Prostate gland (tissue), 2 donors: ENCODE measurements at regions not wholly inside any gene's neighbourhood (a gene's known extent, or its start where the extent isn't known, plus 50 kb on each side); places are given as distances from the start of the nearest gene placed in this dataset.

Experiments
- DNase-seq: peaks from one replicate; pipeline ENCODE4 v3.0.0-alpha.2; 2019; ENCODE audit warnings: low spot score
- H3K27ac ChIP-seq, 2 donors: fragments of 200-600 bp; sonication (generic); 2 replicates each; pipeline ENCODE4 v1.5.1; 2017 to 2019
- H3K27me3 ChIP-seq: fragments of 200-600 bp; sonication (generic); replicated peaks from 2 replicates; pipeline ENCODE4 v1.5.1; 2019; ENCODE audit not compliant: insufficient read depth
- H3K36me3 ChIP-seq, 2 donors: fragments of 200-600 bp; sonication (generic); 1 replicate in 1 of 2; 2 replicates in 1 of 2; pipeline versions ENCODE4 v1.5.1 to v1.8.1; 2017 to 2019
- H3K4me1 ChIP-seq: fragments of 200-600 bp; sonication (generic); replicated peaks from 2 replicates; pipeline ENCODE4 v1.5.1; 2019
- H3K4me3 ChIP-seq, 2 donors: fragments of 200-600 bp; sonication (generic); 2 replicates each; pipeline ENCODE4 v1.5.1; 2017 to 2019
- H3K9me3 ChIP-seq: fragments of 200-600 bp; sonication (generic); 2 replicates; pipeline ENCODE4 v1.5.1; 2017
- POLR2A ChIP-seq: fragments of 450-650 bp; IDR thresholded peaks from one replicate; pipeline ENCODE4 v1.6.1; 2016; ENCODE audit warnings: antibody characterized with exemption, mild to moderate bottlenecking
- POLR2AphosphoS5 ChIP-seq: sonication (generic); formaldehyde crosslinking; IDR thresholded peaks from one replicate; pipeline ENCODE4 v1.6.1; 2017; ENCODE audit warnings: antibody characterized with exemption
- WGBS: methylation state at CpG from one replicate; pipeline ENCODE4 v1.1.5; 2018; 5-methylcytosine and 5-hydroxymethylcytosine counted together
- intact Hi-C: fragments of 100-400 bp; cut with DNase I; formaldehyde crosslinking; loops from one replicate; pipeline ENCODE4 v1.14.2; 2022
- TF ChIP-seq, protein P1 (sequence below), 4 experiments: fragments of 200-600 bp in 2 of 4; fragments of 450-650 bp in 2 of 4; sonication (generic) in 2 of 4; IDR thresholded peaks; 1 replicate in 3 of 4; 2 replicates in 1 of 4; pipeline ENCODE4 v1.5.1; 2016 to 2019; ENCODE audit warnings: antibody characterized with exemption in 4 of 4, mild to moderate bottlenecking in 2 of 4, moderate library complexity in 2 of 4

DNA sequence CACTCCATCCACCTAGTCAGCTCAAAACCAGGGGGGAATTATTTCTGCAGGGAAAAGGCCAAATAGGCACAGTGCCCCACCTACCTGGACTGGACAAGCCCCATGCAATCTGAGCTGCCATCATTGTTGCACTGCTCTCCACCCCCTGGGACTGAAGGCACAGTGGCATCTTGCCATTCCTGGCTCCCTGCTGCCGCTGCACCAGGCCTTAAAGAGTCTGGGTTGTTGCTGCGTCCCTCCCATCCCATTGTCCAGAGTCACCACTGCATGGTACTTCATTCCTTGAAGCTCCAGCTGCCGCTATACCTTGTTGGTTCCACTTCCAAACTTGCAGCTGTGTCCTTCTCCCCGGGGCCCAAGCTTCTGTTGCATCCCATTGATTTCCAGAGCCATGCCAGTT is 629.7 kb downstream of the STIM2 start:
- 86% methylated on average over 4 of the region's 4 CpGs for WGBS
- TF ChIP-seq POLR2A (no peak), POLR2AphosphoS5 (no peak)
- TF ChIP-seq, protein P1, sequence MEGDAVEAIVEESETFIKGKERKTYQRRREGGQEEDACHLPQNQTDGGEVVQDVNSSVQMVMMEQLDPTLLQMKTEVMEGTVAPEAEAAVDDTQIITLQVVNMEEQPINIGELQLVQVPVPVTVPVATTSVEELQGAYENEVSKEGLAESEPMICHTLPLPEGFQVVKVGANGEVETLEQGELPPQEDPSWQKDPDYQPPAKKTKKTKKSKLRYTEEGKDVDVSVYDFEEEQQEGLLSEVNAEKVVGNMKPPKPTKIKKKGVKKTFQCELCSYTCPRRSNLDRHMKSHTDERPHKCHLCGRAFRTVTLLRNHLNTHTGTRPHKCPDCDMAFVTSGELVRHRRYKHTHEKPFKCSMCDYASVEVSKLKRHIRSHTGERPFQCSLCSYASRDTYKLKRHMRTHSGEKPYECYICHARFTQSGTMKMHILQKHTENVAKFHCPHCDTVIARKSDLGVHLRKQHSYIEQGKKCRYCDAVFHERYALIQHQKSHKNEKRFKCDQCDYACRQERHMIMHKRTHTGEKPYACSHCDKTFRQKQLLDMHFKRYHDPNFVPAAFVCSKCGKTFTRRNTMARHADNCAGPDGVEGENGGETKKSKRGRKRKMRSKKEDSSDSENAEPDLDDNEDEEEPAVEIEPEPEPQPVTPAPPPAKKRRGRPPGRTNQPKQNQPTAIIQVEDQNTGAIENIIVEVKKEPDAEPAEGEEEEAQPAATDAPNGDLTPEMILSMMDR (IDR thresholded peaks at IDR 0.05) = no peak

DNA sequence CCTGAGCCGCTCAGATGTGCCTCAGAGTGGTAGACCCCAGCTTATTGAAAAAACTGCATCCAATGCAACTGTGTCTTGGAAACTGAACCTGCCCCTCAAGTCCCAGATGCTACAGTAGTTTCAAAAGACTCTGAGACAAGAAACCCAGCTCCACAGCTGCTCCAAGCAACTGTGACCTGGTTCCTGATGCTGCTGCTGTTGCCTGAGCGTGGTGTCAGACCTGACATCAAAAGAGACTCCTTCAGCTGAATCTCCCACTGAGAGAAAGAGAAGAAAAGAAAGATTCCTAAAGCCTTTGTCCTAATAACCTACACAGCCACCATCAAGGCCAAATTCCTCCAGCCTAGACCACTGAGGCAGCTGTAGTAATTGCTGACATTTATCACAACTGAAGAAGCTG is 630.1 kb downstream of the STIM2 start:
- H3K9me3 ChIP-seq = no peaks in the 10 kb centered on the region
- H3K4me3 ChIP-seq = no peak overlapping the region
- no peaks in the 10 kb centered on the region for H3K4me1 ChIP-seq
- H3K27me3 ChIP-seq = no peaks in the 10 kb centered on the region
- H3K36me3 ChIP-seq = no peaks in the 10 kb centered on the region
- H3K27ac ChIP-seq = no peak overlapping the region
- WGBS = 94% methylated on average over 2 of the region's 2 CpGs
- TF ChIP-seq, protein P1 (IDR thresholded peaks at IDR 0.05) = no peak
- TF ChIP-seq POLR2A (no peak), POLR2AphosphoS5 (no peak)
- intact Hi-C loops = no loop called here
- no peak for DNase-seq

More for the DNA sequence above, 629.7 kb downstream of the STIM2 start:
- no peaks in the 10 kb centered on the region for H3K36me3 ChIP-seq
- no peak for DNase-seq
- intact Hi-C loops = no loop called here
- no peak overlapping the region for H3K4me3 ChIP-seq
- no peaks in the 10 kb centered on the region for H3K27me3 ChIP-seq
- no peaks in the 10 kb centered on the region for H3K9me3 ChIP-seq
- no peak overlapping the region for H3K27ac ChIP-seq
- H3K4me1 ChIP-seq = no peaks in the 10 kb centered on the region

DNA sequence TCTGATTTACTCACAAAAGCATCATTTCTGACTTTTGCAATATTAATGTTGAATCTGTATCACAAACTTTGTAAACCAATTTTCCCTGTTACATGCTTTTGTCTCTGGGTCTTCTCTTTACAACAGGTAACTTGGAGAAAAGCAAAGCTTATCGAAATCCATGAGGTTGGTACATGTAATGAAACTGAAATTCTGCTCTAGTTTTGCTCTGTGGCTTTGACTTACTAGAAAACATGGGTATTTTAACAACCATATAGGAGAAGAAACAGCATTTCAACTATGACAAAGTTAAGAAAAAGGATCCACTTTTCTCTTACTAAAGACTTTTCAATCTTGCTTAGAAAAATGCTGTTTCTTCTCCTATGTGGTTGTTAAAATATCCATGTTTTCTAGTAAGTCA is 645.8 kb downstream of the STIM2 start:
- intact Hi-C loops = no loop called here
- no peak overlapping the region for H3K27ac ChIP-seq
- no peaks in the 10 kb centered on the region for H3K9me3 ChIP-seq
- H3K4me3 ChIP-seq = no peak overlapping the region
- no peaks in the 10 kb centered on the region for H3K27me3 ChIP-seq
- DNase-seq = no peak
- 84% methylated on average over 1 of the region's 1 CpG for WGBS
- no peaks in the 10 kb centered on the region for H3K4me1 ChIP-seq
- TF ChIP-seq, protein P1 (IDR thresholded peaks at IDR 0.05) = no peak
- TF ChIP-seq POLR2AphosphoS5 (no peak), POLR2A (no peak)
- no peaks in the 10 kb centered on the region for H3K36me3 ChIP-seq

DNA sequence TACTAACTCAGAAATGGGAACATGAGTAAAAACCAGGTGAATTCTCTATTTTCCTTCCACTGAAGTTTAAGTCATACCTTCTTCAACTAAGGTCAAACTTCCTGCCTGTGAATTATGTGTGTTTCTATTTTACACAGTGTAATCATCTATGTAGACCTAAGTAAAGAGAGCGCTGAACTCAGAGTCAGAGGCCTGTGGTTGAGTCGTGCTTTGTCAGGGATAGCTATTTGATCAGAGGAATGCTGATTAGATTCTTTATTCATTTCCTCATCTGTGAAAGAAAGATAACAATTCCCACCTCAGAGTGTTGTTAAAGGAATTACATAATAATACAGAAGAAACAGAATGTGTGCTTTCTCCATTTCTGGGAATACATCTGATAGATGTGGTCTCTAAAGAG is 654.1 kb downstream of the STIM2 start:
- no peak for DNase-seq
- H3K9me3 ChIP-seq = no peaks in the 10 kb centered on the region
- no peaks in the 10 kb centered on the region for H3K4me1 ChIP-seq
- no peaks in the 10 kb centered on the region for H3K27me3 ChIP-seq
- TF ChIP-seq POLR2AphosphoS5 (no peak), POLR2A (no peak)
- TF ChIP-seq, protein P1 (IDR thresholded peaks at IDR 0.05) = no peak
- 80% methylated on average over 2 of the region's 2 CpGs for WGBS
- no peak overlapping the region for H3K4me3 ChIP-seq
- no peak overlapping the region for H3K27ac ChIP-seq
- H3K36me3 ChIP-seq = no peaks in the 10 kb centered on the region
- intact Hi-C loops = no loop called here

DNA sequence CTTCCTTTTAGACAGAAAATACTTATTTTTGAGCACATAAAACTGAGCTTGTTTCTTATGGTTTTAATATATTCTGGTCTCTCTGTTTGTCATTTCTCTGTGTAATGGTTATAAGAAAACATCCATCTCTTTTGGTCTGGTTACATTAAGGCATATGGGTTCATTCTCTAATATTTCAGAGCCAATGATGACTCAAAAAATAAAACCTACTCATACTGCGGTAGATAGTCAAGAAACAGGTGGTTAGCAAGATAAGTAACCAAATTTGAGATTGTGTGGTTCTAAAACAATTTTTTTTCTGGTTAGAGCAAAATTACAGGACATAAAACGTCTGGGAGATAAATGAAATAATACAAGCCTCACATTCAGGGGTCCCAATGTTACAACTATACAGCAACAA is 654.5 kb downstream of the STIM2 start:
- intact Hi-C loops = no loop called here
- H3K36me3 ChIP-seq = no peaks in the 10 kb centered on the region
- 81% methylated on average over 2 of the region's 2 CpGs for WGBS

More for the DNA sequence above, 654.5 kb downstream of the STIM2 start:
- TF ChIP-seq POLR2A = no peak
- TF ChIP-seq POLR2AphosphoS5 = no peak
- TF ChIP-seq, protein P1 (IDR thresholded peaks at IDR 0.05) = no peak
- no peaks in the 10 kb centered on the region for H3K27me3 ChIP-seq
- no peaks in the 10 kb centered on the region for H3K4me1 ChIP-seq
- no peak overlapping the region for H3K27ac ChIP-seq
- no peaks in the 10 kb centered on the region for H3K9me3 ChIP-seq
- DNase-seq = no peak
- H3K4me3 ChIP-seq = no peak overlapping the region
